DOHH2 (cell line): ENCODE measurements at regions not wholly inside any gene's neighbourhood (a gene's known extent, or its start where the extent isn't known, plus 50 kb on each side); places are given as distances from the start of the nearest gene placed in this dataset.

Experiments
- H3F3A ChIP-seq: fragments of 200-600 bp; sonication (generic), shearing (Covaris generic); 2 replicates; pipeline ENCODE4 v1.6.0; 2016; ENCODE audit warnings: antibody characterized with exemption, mild to moderate bottlenecking; ENCODE audit not compliant: control insufficient read depth, insufficient read depth
- H3K27ac ChIP-seq: fragments of 200-600 bp; sonication (generic); 2 replicates; pipeline ENCODE4 v1.5.1; 2014; ENCODE audit warnings: low read depth, mild to moderate bottlenecking, low read length, moderate library complexity
- H3K27me3 ChIP-seq: fragments of 200-600 bp; sonication (generic); 2 replicates; pipeline ENCODE4 v1.6.1; 2014; ENCODE audit warnings: mild to moderate bottlenecking, low read length, mixed read lengths; ENCODE audit not compliant: control insufficient read depth
- H3K36me3 ChIP-seq: fragments of 200-600 bp; sonication (generic); 2 replicates; pipeline ENCODE4 v1.6.1; 2014; ENCODE audit warnings: mild to moderate bottlenecking, low read length, moderate library complexity, mixed read lengths; ENCODE audit not compliant: control insufficient read depth
- H3K4me1 ChIP-seq: fragments of 200-600 bp; sonication (generic); 2 replicates; pipeline ENCODE4 v1.6.1; 2014; ENCODE audit warnings: mild to moderate bottlenecking, low read length, mixed read lengths; ENCODE audit not compliant: control insufficient read depth
- H3K4me2 ChIP-seq: fragments of 200-600 bp; sonication (generic); 2 replicates; pipeline ENCODE4 v1.6.0; 2014; ENCODE audit warnings: mild to moderate bottlenecking, low read length, moderate library complexity
- H3K4me3 ChIP-seq: fragments of 200-600 bp; sonication (generic); 2 replicates; pipeline ENCODE4 v1.5.1; 2014; ENCODE audit warnings: mild to moderate bottlenecking, low read length, mixed read lengths
- H3K79me2 ChIP-seq: fragments of 200-600 bp; sonication (generic); 2 replicates; pipeline ENCODE4 v1.6.1; 2014; ENCODE audit warnings: mild to moderate bottlenecking, low read length, mixed read lengths; ENCODE audit not compliant: control insufficient read depth
- H3K9me2 ChIP-seq: fragments of 200-600 bp; sonication (generic); replicated peaks from 2 replicates; pipeline ENCODE4 v1.6.1; 2014; ENCODE audit warnings: mild to moderate bottlenecking, low read length, mixed read lengths; ENCODE audit not compliant: control insufficient read depth
- H3K9me3 ChIP-seq: fragments of 200-600 bp; sonication (generic); 2 replicates; pipeline ENCODE4 v1.6.1; 2014; ENCODE audit warnings: antibody characterized with exemption, low read length, mixed read lengths; ENCODE audit not compliant: control insufficient read depth, insufficient read depth
- H4K20me1 ChIP-seq: fragments of 200-600 bp; sonication (generic); 2 replicates; pipeline ENCODE4 v1.6.0; 2014; ENCODE audit warnings: low read depth, mild to moderate bottlenecking, antibody characterized with exemption, low read length, moderate library complexity; ENCODE audit not compliant: control insufficient read depth, insufficient read depth
- CTCF ChIP-seq: fragments of 200-600 bp; sonication (generic); IDR thresholded peaks from one replicate; pipeline ENCODE4 v1.5.1; 2014; ENCODE audit warnings: antibody characterized with exemption, mild to moderate bottlenecking, low read depth, low read length; ENCODE audit not compliant: poor library complexity, severe bottlenecking
- EZH2phosphoT487 ChIP-seq: fragments of 200-600 bp; sonication (generic); IDR thresholded peaks from 2 replicates; pipeline ENCODE4 v1.6.1; 2017; ENCODE audit warnings: borderline replicate concordance, mild to moderate bottlenecking, antibody characterized with exemption, low read length, moderate library complexity, mixed read lengths

GRCh38 chr1:148318904-148319242 is 164.2 kb downstream of the PPIAL4G start:
- H3K79me2 ChIP-seq: no peaks in the 10 kb centered on the region
- no peak overlapping the region for H3K27ac ChIP-seq
- H3K9me2 ChIP-seq: no peaks in the 10 kb centered on the region
- no peaks in the 10 kb centered on the region for H4K20me1 ChIP-seq
- H3K4me2 ChIP-seq: peak overlapping the region; percentile 79
- TF ChIP-seq EZH2phosphoT487 (no peak), CTCF (no peak)
- peak overlapping the region; percentile 69 for H3K4me3 ChIP-seq
- H3K27me3 ChIP-seq: peaks cover 15% of the 10 kb centered on the region
- H3K36me3 ChIP-seq: no peaks in the 10 kb centered on the region
- H3F3A ChIP-seq: no peaks in the 10 kb centered on the region
- H3K4me1 ChIP-seq: peaks cover 9% of the 10 kb centered on the region
- H3K9me3 ChIP-seq: no peaks in the 10 kb centered on the region

DNA sequence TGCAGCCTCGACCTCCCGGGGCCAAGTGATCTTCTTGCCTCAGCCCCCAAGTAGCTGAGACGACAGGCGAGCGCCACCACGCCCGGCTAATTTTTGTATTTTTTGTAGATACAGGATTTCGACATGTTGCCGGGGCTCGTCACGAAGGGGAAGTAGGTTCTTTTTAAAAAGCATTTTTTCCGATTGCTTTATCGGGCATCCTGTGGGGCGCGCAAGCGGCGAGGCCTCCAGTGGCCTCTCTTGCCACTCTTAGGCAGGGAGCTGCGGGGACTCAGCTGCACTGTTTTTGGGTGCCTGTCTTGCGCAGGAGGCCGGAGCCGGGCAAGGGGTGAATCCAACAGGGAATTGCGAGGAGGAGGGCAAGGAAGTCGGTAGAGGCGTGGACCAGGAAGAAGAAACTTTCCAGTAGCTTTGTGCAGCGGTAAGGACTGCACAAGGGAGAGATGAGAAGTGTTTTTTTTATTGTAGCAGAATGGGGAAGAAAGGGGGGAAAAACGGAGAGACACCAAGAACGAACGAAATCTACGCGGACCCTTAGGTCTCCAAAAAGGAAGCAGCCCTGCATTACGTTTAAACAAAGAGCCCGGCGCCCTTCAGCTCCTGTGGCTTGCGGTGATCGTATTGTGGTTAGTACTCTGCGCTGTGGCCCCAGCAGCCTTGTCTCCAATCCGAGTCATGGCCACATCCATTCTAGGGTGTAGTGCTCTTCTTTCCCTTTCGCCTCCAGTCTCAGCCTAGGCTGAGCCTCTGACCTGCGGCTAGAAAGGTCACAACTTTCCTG is 164.8 kb downstream of the PPIAL4G start:
- peak overlapping the region; percentile 79 for H3K4me2 ChIP-seq
- peak overlapping the region; percentile 69 for H3K4me3 ChIP-seq
- H3K9me3 ChIP-seq: no peaks in the 10 kb centered on the region
- H3K4me1 ChIP-seq: peaks cover 9% of the 10 kb centered on the region
- TF ChIP-seq EZH2phosphoT487 (0 out of 2 replicates have a peak, but pooled peaks have one; percentile 58), CTCF (no peak)
- no peaks in the 10 kb centered on the region for H3K79me2 ChIP-seq
- peaks cover 15% of the 10 kb centered on the region for H3K27me3 ChIP-seq
- no peaks in the 10 kb centered on the region for H3K36me3 ChIP-seq
- no peak overlapping the region for H3K27ac ChIP-seq
- H3F3A ChIP-seq: no peaks in the 10 kb centered on the region
- no peaks in the 10 kb centered on the region for H3K9me2 ChIP-seq
- no peaks in the 10 kb centered on the region for H4K20me1 ChIP-seq

GRCh38 chr1:148317288-148317985 is 165.4 kb upstream of the NBPF11 start:
- Histone ChIP-seq H4K20me1 (no peaks in the 10 kb centered on the region), H3K79me2 (no peaks in the 10 kb centered on the region), H3K4me1 (peaks cover 9% of the 10 kb centered on the region), H3K9me2 (no peaks in the 10 kb centered on the region), H3K27ac (no peak overlapping the region), H3K4me3 (no peak overlapping the region), H3K4me2 (peak overlapping the region; percentile 79), H3K36me3 (no peaks in the 10 kb centered on the region), H3F3A (no peaks in the 10 kb centered on the region), H3K9me3 (no peaks in the 10 kb centered on the region), H3K27me3 (peaks cover 15% of the 10 kb centered on the region)
- TF ChIP-seq CTCF: no peak
- no peak for TF ChIP-seq EZH2phosphoT487
